Fibroblast of lung (primary cell): ENCODE measurements at regions not wholly inside any gene's neighbourhood (a gene's known extent, or its start where the extent isn't known, plus 50 kb on each side); places are given as distances from the start of the nearest gene placed in this dataset.

Experiments used
- CTCF ChIP-seq, 2 donors: IDR thresholded peaks in 1 of 2; conservative IDR thresholded peaks in 1 of 2; 1 replicate in 1 of 2; 2 replicates in 1 of 2; pipeline ENCODE4 v1.5.1; 2011 to 2012; ENCODE audit warnings: low read length in 2 of 2, control low read depth in 1 of 2, inconsistent platforms in 1 of 2, low read depth in 1 of 2, mild to moderate bottlenecking in 1 of 2
- EZH2 ChIP-seq: IDR thresholded peaks from 2 replicates; pipeline ENCODE4 v1.5.1; 2012; ENCODE audit warnings: low read length, control low read depth, mild to moderate bottlenecking; ENCODE audit errors: missing control alignments

- TF ChIP-seq EZH2 (no peak), CTCF (conservative IDR thresholded peaks at IDR 0.05 in 1 of 2, IDR thresholded peaks at IDR 0.05 in 1 of 2; ENCODE audit: low read depth in 1 of 2, low read length in 2 of 2) (no peak)
Measured at GRCh38 chr1:22376001-22376400, 75.7 kb upstream of the ZBTB40 start.
